GM12878 (cell line): ENCODE measurements at regions not wholly inside any gene's neighbourhood (a gene's known extent, or its start where the extent isn't known, plus 50 kb on each side); places are given as distances from the start of the nearest gene placed in this dataset.

ENCODE experiments used
- ATAC-seq: fragments of 200-7000 bp; cut with Tn5 transposase; 3 replicates; pipeline ENCODE4 v1.9.1; 2020; ENCODE audit warnings: mild to moderate bottlenecking, moderate library complexity
- BruUV-seq: library from RNA; stranded (reverse); fragments of 400-500 nt; replicated peaks from 2 replicates; lab custom pipeline; 2021; lab: Mats Ljungman, UMichigan
- CTCF ChIA-PET: fragments of 300-600 bp; sonication (Branson Sonifier 250); formaldehyde crosslinking; extraction: SDS; loops from one replicate; lab custom pipeline; 2021; ENCODE audit warnings: inconsistent platforms; lab: Yijun Ruan, JAX
- POLR2A ChIA-PET: fragments of 350-600 bp; formaldehyde crosslinking; extraction: SDS; loops from one replicate; lab custom pipeline; 2021; ENCODE audit warnings: inconsistent platforms; lab: Charles Lee
- RAD21 ChIA-PET: fragments of 300-600 bp; sonication (Branson Sonifier 250); formaldehyde crosslinking; loops from one replicate; lab custom pipeline; 2023; ENCODE audit warnings: antibody characterized with exemption; ENCODE audit not compliant: unreplicated experiment; lab: Charles Lee
- SMC1A ChIA-PET: fragments of 300-600 bp; sonication (Branson Sonifier 250); formaldehyde crosslinking; loops from one replicate; lab custom pipeline; 2023; ENCODE audit not compliant: unreplicated experiment, uncharacterized antibody; lab: Charles Lee
- DNase-seq: peaks from one replicate; pipeline ENCODE4 v3.0.0-alpha.2; 2011; ENCODE audit warnings: low read depth, low spot score
- FAIRE-seq: peaks from 3 replicates; lab custom pipeline; 2011; peaks lifted over from hg19 to GRCh38; lab: Jason Lieb, UNC
- H2AFZ ChIP-seq: 2 replicates; pipeline ENCODE4 v1.6.0; 2011; ENCODE audit warnings: low read depth, low read length, control low read depth; ENCODE audit not compliant: control insufficient read depth
- H3K27ac ChIP-seq: 2 replicates; pipeline ENCODE4 v1.5.1; 2011; ENCODE audit warnings: control low read depth; ENCODE audit not compliant: control insufficient read depth, insufficient read depth
- H3K27me3 ChIP-seq, 2 experiments: replicated peaks in 1 of 2; 2 replicates each; pipeline versions ENCODE4 v1.6.0 to v1.6.1; 2011; ENCODE audit warnings: low read length in 1 of 2; ENCODE audit not compliant: control insufficient read depth in 2 of 2, insufficient read depth in 2 of 2
- H3K36me3 ChIP-seq, 2 experiments: 2 replicates each; pipeline ENCODE4 v1.5.1; 2011; ENCODE audit warnings: low read length in 1 of 2; ENCODE audit not compliant: control insufficient read depth in 2 of 2, insufficient read depth in 2 of 2
- H3K4me1 ChIP-seq: 2 replicates; pipeline ENCODE4 v1.6.1; 2011; ENCODE audit warnings: mild to moderate bottlenecking, low read length, moderate library complexity, mixed read lengths; ENCODE audit not compliant: control insufficient read depth, insufficient read depth
- H3K4me2 ChIP-seq: 2 replicates; pipeline ENCODE4 v1.6.0; 2011; ENCODE audit warnings: control low read depth; ENCODE audit not compliant: control insufficient read depth, insufficient read depth
- H3K4me3 ChIP-seq: fragments of 200-600 bp; sonication (generic); 2 replicates; pipeline ENCODE4 v1.5.1; 2016
- H3K79me2 ChIP-seq: 2 replicates; pipeline ENCODE4 v1.6.0; 2011; ENCODE audit warnings: low read length; ENCODE audit not compliant: control insufficient read depth, insufficient read depth
- H3K9ac ChIP-seq: 2 replicates; pipeline ENCODE4 v1.8.0; 2011; ENCODE audit warnings: low read length, control low read depth, mixed read lengths; ENCODE audit not compliant: control insufficient read depth, insufficient read depth
- H3K9me3 ChIP-seq: replicated peaks from 3 replicates; pipeline ENCODE4 v1.5.1; 2011; ENCODE audit warnings: mild to moderate bottlenecking, low read length; ENCODE audit not compliant: control insufficient read depth, insufficient read depth
- H4K20me1 ChIP-seq: 2 replicates; pipeline ENCODE4 v1.6.0; 2011; ENCODE audit not compliant: control insufficient read depth, insufficient read depth
- BACH1 ChIP-seq: fragments of 450-650 bp; IDR thresholded peaks from 2 replicates; pipeline ENCODE4 v1.6.1; 2017; ENCODE audit warnings: mild to moderate bottlenecking, borderline replicate concordance
- BCL3 ChIP-seq: IDR thresholded peaks from 2 replicates; pipeline ENCODE4 v1.6.1; 2011; ENCODE audit warnings: borderline replicate concordance, low read depth, mild to moderate bottlenecking, moderate library complexity, low read length; ENCODE audit not compliant: insufficient read depth, poor library complexity, severe bottlenecking
- CBX3 ChIP-seq: fragments of 200-600 bp; sonication (generic); IDR thresholded peaks from 2 replicates; pipeline ENCODE4 v1.6.1; 2016; ENCODE audit warnings: low read depth, borderline replicate concordance
- CHD4 ChIP-seq: fragments of 200-600 bp; sonication (generic); IDR thresholded peaks from 2 replicates; pipeline ENCODE4 v1.6.1; 2016; ENCODE audit warnings: mild to moderate bottlenecking
- FOXK2 ChIP-seq: fragments of 450-650 bp; IDR thresholded peaks from 2 replicates; pipeline ENCODE4 v1.6.1; 2017; ENCODE audit warnings: mild to moderate bottlenecking, moderate library complexity
- RBBP5 ChIP-seq: fragments of 200-600 bp; sonication (generic); conservative IDR thresholded peaks from 2 replicates; pipeline ENCODE4 v1.6.1; 2016
- RCOR1 ChIP-seq: conservative IDR thresholded peaks from 2 replicates; pipeline ENCODE4 v1.6.1; 2012; ENCODE audit warnings: low read depth, low read length, improper control_type of control experiment
- RELA ChIP-seq: fragments of 450-650 bp; IDR thresholded peaks from 2 replicates; pipeline ENCODE4 v1.8.0; 2014; ENCODE audit warnings: borderline replicate concordance; ENCODE audit not compliant: partially characterized antibody
- TAF1 ChIP-seq: IDR thresholded peaks from 2 replicates; pipeline ENCODE4 v1.6.1; 2011; ENCODE audit warnings: mild to moderate bottlenecking, low read depth, low read length, borderline replicate concordance
- ZBTB40 ChIP-seq: fragments of 450-650 bp; IDR thresholded peaks from 2 replicates; pipeline ENCODE4 v1.6.1; 2016; ENCODE audit warnings: mild to moderate bottlenecking, moderate library complexity, borderline replicate concordance
- WGBS: methylation state at CpG from one replicate; pipeline ENCODE4 v1.1.6; 2016; ENCODE audit warnings: low lambda C conversion rate; ENCODE audit not compliant: insufficient replicate concordance, insufficient coverage; ENCODE audit errors: missing lambda C conversion rate; 5-methylcytosine and 5-hydroxymethylcytosine counted together
- in situ Hi-C: fragments of 300-500 bp; cut with MboI; formaldehyde crosslinking; loops from 9 replicates; pipeline ENCODE4 v1.14.3; 2018; ENCODE audit warnings: mixed read lengths
- intact Hi-C: fragments of 100-400 bp; cut with micrococcal nuclease; formaldehyde crosslinking; loops from one replicate; pipeline ENCODE4 v1.14.2; 2022; ENCODE audit not compliant: unreplicated experiment
- TF ChIP-seq, protein P1 (sequence below): fragments of 450-650 bp; IDR thresholded peaks from 2 replicates; pipeline ENCODE4 v1.6.1; 2018; ENCODE audit warnings: borderline replicate concordance, mild to moderate bottlenecking; ENCODE audit not compliant: partially characterized antibody

DNA sequence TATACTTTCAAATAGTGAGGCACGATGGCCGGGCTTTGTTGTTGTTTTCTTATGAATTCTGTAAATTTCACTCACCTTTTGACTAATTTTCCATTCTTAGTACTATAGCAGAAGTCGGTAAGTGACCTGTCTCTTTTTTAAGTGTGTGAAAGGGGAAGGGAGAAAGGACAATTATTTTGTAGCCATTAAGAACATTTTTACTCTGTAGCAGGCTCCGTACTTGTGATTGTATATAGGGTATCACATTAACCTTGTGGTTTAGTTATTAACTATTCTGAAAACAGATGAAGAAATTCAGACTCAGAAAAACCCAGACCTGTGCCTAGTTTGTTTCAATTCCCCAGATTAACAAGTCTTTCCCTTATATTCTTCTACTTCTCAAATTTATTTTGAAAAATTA, 78.7 kb downstream of the CASP12 start:
- Histone ChIP-seq H3K79me2 (no peaks in the 10 kb centered on the region), H3K27me3 (no peaks in the 10 kb centered on the region), H3K9me3 (no peaks in the 10 kb centered on the region), H3K4me3 (no peak overlapping the region), H3K27ac (no peak overlapping the region), H3K9ac (no peak overlapping the region), H3K4me2 (no peak overlapping the region), H3K36me3 (no peaks in the 10 kb centered on the region), H4K20me1 (no peaks in the 10 kb centered on the region)
- SMC1A ChIA-PET = no interaction called here
- WGBS = 1% methylated on average over 4 of the region's 4 CpGs
- no peak for FAIRE-seq
- no peak for DNase-seq
- no TSS peak for BruUV-seq
- intact Hi-C loops = no loop called here
- CTCF ChIA-PET = no interaction called here
- no peak for ATAC-seq
- TF ChIP-seq BCL3 (no peak), RBBP5 (no peak)
- TF ChIP-seq, protein P1, sequence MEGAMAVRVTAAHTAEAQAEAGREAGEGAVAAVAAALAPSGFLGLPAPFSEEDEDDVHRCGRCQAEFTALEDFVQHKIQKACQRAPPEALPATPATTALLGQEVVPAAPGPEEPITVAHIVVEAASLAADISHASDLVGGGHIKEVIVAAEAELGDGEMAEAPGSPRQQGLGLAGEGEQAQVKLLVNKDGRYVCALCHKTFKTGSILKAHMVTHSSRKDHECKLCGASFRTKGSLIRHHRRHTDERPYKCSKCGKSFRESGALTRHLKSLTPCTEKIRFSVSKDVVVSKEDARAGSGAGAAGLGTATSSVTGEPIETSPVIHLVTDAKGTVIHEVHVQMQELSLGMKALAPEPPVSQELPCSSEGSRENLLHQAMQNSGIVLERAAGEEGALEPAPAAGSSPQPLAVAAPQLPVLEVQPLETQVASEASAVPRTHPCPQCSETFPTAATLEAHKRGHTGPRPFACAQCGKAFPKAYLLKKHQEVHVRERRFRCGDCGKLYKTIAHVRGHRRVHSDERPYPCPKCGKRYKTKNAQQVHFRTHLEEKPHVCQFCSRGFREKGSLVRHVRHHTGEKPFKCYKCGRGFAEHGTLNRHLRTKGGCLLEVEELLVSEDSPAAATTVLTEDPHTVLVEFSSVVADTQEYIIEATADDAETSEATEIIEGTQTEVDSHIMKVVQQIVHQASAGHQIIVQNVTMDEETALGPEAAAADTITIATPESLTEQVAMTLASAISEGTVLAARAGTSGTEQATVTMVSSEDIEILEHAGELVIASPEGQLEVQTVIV = no peak
- TF ChIP-seq, all 136 proteins: peak for 0
- ChIA-PET POLR2A (no interaction called here), RAD21 (no interaction called here)
- Histone ChIP-seq H2AFZ (no peak overlapping the region), H3K4me1 (no peaks in the 10 kb centered on the region)
- in situ Hi-C loops = no loop called here

DNA sequence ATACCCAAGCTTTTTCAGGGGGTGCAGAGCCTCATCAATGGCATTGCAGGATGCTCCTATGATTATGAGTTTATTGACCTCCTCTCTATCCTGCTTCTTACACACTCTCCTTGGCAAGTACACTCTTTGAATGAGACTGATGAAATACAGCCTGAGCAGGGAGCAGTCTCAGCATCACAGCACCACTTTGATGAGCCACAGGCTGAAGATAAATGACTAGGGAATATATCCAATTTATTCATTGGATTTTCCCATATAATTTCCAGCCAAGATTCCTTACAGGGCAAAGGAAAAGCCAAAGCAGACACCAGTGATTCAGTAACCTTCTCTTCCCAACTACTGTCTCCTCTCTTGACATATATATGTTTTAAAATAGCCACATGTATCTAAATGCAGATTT, 79.2 kb downstream of the CASP12 start:
- DNase-seq = no peak
- Histone ChIP-seq H3K4me2 (no peak overlapping the region), H3K4me3 (no peak overlapping the region), H2AFZ (no peak overlapping the region), H3K9ac (no peak overlapping the region), H3K36me3 (no peaks in the 10 kb centered on the region), H3K79me2 (no peaks in the 10 kb centered on the region), H3K27ac (no peak overlapping the region), H3K4me1 (no peaks in the 10 kb centered on the region), H3K27me3 (no peaks in the 10 kb centered on the region), H4K20me1 (no peaks in the 10 kb centered on the region), H3K9me3 (no peaks in the 10 kb centered on the region)
- RAD21 ChIA-PET = no interaction called here
- POLR2A ChIA-PET = interaction anchor here (0.7 kb wide), 1 partner anchor 678 kb away, joined by 4 read pairs; no protein-coding TSS in a partner anchor
- no TSS peak for BruUV-seq
- intact Hi-C loops (no loop called here), in situ Hi-C loops (no loop called here)
- no peak for FAIRE-seq
- SMC1A ChIA-PET = no interaction called here
- ATAC-seq = no peak
- CTCF ChIA-PET = interaction anchor here (0.7 to 1.2 kb wide), 3 partner anchors 19 to 1969 kb away, joined by 3 read pairs; no protein-coding TSS in a partner anchor
- TF ChIP-seq CHD4 (no peak), TAF1 (no peak), RELA (no peak), BACH1 (no peak), FOXK2 (no peak), RCOR1 (no peak), ZBTB40 (no peak), CBX3 (no peak)
